ENCODE measurements at regions not wholly inside any gene's neighbourhood (a gene's known extent, or its start where the extent isn't known, plus 50 kb on each side); places are given as distances from the start of the nearest gene placed in this dataset.

DNA sequence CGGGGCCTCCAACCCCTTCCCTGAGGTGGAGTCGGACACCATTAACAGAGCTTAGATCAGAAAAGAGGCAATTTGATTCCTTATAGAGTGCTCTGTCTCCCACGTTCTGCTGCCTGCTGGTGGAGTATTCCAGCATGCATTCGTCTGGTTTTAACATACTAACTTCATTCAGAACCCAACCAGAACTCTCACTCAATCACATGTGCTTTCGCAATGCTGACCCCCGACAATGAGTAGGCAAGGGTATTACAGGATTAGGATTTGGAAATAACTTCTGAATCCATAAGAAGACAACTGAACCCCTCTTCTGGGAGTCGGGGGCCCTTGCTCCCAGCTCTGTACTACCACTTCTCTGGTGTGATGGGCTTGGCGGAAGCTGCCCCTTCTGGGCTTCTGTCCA lies 55.7 kb upstream of the HABP2 start:
- intact Hi-C loops (cut with micrococcal nuclease; ENCODE audit: unreplicated experiment) (no loop called here), in situ Hi-C loops (cut with HindIII; ENCODE audit: low pct_unique_long_range_greater_than_20kb, low sequenced_read_pairs) (no loop called here)
- H3K27me3 ChIP-seq (ENCODE audit: control insufficient read depth, insufficient read depth, low read length), result peaks cover 38% of the 10 kb centered on the region
- no peaks in the 10 kb centered on the region for H3K4me1 ChIP-seq (ENCODE audit: control insufficient read depth, insufficient read depth, low read length)
- ChIA-PET CTCF (interaction anchor here (0.6 kb wide), 1 partner anchor 16 kb away, joined by 3 read pairs; no protein-coding TSS in a partner anchor), POLR2A (no interaction called here)
- no TSS peak for BruUV-seq (replicated peaks)
- DNase-seq (ENCODE audit: low read depth, low spot score), result no peak
- H3K27ac ChIP-seq (ENCODE audit: low read length), result no peak overlapping the region
- TF ChIP-seq, protein P1, sequence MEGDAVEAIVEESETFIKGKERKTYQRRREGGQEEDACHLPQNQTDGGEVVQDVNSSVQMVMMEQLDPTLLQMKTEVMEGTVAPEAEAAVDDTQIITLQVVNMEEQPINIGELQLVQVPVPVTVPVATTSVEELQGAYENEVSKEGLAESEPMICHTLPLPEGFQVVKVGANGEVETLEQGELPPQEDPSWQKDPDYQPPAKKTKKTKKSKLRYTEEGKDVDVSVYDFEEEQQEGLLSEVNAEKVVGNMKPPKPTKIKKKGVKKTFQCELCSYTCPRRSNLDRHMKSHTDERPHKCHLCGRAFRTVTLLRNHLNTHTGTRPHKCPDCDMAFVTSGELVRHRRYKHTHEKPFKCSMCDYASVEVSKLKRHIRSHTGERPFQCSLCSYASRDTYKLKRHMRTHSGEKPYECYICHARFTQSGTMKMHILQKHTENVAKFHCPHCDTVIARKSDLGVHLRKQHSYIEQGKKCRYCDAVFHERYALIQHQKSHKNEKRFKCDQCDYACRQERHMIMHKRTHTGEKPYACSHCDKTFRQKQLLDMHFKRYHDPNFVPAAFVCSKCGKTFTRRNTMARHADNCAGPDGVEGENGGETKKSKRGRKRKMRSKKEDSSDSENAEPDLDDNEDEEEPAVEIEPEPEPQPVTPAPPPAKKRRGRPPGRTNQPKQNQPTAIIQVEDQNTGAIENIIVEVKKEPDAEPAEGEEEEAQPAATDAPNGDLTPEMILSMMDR (IDR thresholded peaks at IDR 0.05), result no peak
- TF ChIP-seq POLR2AphosphoS5 (IDR thresholded peaks at IDR 0.05; ENCODE audit: low read depth, low read length) (no peak), TCF7L2 (IDR thresholded peaks at IDR 0.05; ENCODE audit: low read depth, low read length) (no peak), SIN3A (IDR thresholded peaks at IDR 0.05; ENCODE audit: borderline replicate concordance, insufficient read depth, low read depth, low read length) (no peak)
- TF ChIP-seq, protein P2, sequence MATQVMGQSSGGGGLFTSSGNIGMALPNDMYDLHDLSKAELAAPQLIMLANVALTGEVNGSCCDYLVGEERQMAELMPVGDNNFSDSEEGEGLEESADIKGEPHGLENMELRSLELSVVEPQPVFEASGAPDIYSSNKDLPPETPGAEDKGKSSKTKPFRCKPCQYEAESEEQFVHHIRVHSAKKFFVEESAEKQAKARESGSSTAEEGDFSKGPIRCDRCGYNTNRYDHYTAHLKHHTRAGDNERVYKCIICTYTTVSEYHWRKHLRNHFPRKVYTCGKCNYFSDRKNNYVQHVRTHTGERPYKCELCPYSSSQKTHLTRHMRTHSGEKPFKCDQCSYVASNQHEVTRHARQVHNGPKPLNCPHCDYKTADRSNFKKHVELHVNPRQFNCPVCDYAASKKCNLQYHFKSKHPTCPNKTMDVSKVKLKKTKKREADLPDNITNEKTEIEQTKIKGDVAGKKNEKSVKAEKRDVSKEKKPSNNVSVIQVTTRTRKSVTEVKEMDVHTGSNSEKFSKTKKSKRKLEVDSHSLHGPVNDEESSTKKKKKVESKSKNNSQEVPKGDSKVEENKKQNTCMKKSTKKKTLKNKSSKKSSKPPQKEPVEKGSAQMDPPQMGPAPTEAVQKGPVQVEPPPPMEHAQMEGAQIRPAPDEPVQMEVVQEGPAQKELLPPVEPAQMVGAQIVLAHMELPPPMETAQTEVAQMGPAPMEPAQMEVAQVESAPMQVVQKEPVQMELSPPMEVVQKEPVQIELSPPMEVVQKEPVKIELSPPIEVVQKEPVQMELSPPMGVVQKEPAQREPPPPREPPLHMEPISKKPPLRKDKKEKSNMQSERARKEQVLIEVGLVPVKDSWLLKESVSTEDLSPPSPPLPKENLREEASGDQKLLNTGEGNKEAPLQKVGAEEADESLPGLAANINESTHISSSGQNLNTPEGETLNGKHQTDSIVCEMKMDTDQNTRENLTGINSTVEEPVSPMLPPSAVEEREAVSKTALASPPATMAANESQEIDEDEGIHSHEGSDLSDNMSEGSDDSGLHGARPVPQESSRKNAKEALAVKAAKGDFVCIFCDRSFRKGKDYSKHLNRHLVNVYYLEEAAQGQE (IDR thresholded peaks at IDR 0.05; ENCODE audit: insufficient read depth in 1 of 2, low read depth in 2 of 2, low read length in 1 of 2), result no peak
- H3K36me3 ChIP-seq (ENCODE audit: control insufficient read depth, insufficient read depth, low read length), result no peaks in the 10 kb centered on the region
- no peak for ATAC-seq
- H3K9me3 ChIP-seq (ENCODE audit: control insufficient read depth, insufficient read depth, low read depth, low read length), result peaks cover 3% of the 10 kb centered on the region; the same call in 1 of the 2 replicates
- H3K4me3 ChIP-seq (ENCODE audit: low read depth in 2 of 2, low read length in 2 of 2), result no peak overlapping the region

DNA sequence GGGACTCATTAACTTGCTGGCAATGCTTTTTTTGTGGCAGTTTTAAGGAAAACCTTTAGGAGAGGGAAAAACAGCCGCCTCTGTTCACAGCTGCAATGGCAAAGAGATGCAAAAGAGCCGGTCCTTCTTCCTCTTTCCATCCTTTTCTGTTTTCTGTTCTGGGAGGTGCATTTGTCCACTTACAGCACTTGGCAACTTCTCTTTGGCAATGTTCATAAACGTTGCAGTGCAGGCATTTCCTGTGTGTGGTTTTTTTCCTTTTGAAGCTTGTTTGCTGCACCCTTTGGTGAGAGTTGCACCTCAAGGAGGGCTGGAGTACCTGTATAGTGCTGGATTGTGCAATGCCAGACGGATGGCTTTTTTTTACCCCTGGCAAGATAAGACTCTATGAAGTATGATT lies 53.9 kb upstream of the HABP2 start:
- intact Hi-C loops (cut with micrococcal nuclease; ENCODE audit: unreplicated experiment) (no loop called here), in situ Hi-C loops (cut with HindIII; ENCODE audit: low pct_unique_long_range_greater_than_20kb, low sequenced_read_pairs) (no loop called here)
- H3K27ac ChIP-seq (ENCODE audit: low read length), result no peak overlapping the region
- no peak for TF ChIP-seq POLR2AphosphoS5 (IDR thresholded peaks at IDR 0.05; ENCODE audit: low read depth, low read length)
- no peak for TF ChIP-seq TCF7L2 (IDR thresholded peaks at IDR 0.05; ENCODE audit: low read depth, low read length)
- TF ChIP-seq, protein P1 (IDR thresholded peaks at IDR 0.05), result no peak
- no peak for TF ChIP-seq SIN3A (IDR thresholded peaks at IDR 0.05; ENCODE audit: borderline replicate concordance, insufficient read depth, low read depth, low read length)
- TF ChIP-seq, protein P2 (IDR thresholded peaks at IDR 0.05; ENCODE audit: insufficient read depth in 1 of 2, low read depth in 2 of 2, low read length in 1 of 2), result no peak
- no peaks in the 10 kb centered on the region for H3K4me1 ChIP-seq (ENCODE audit: control insufficient read depth, insufficient read depth, low read length)
- H3K9me3 ChIP-seq (ENCODE audit: control insufficient read depth, insufficient read depth, low read depth, low read length), result peaks cover 3% of the 10 kb centered on the region; the same call in 1 of the 2 replicates
- no peaks in the 10 kb centered on the region for H3K36me3 ChIP-seq (ENCODE audit: control insufficient read depth, insufficient read depth, low read length)
- CTCF ChIA-PET, result no interaction called here
- ATAC-seq (no peak), DNase-seq (ENCODE audit: low read depth, low spot score) (no peak)
- no peak overlapping the region for H3K4me3 ChIP-seq (ENCODE audit: low read depth in 2 of 2, low read length in 2 of 2)
- BruUV-seq (replicated peaks), result no TSS peak
- H3K27me3 ChIP-seq (ENCODE audit: control insufficient read depth, insufficient read depth, low read length), result peaks cover 28% of the 10 kb centered on the region
- POLR2A ChIA-PET, result no interaction called here
